Prostate gland (tissue), 2 donors: ENCODE measurements at regions not wholly inside any gene's neighbourhood (a gene's known extent, or its start where the extent isn't known, plus 50 kb on each side); places are given as distances from the start of the nearest gene placed in this dataset.

Experiments
- CTCF ChIP-seq, 4 experiments: fragments of 200-600 bp in 2 of 4; fragments of 450-650 bp in 2 of 4; sonication (generic) in 2 of 4; IDR thresholded peaks; 1 replicate in 3 of 4; 2 replicates in 1 of 4; pipeline ENCODE4 v1.5.1; 2016 to 2019; ENCODE audit warnings: antibody characterized with exemption in 4 of 4, mild to moderate bottlenecking in 2 of 4, moderate library complexity in 2 of 4
- POLR2AphosphoS5 ChIP-seq: sonication (generic); formaldehyde crosslinking; IDR thresholded peaks from one replicate; pipeline ENCODE4 v1.6.1; 2017; ENCODE audit warnings: antibody characterized with exemption

- no peak for TF ChIP-seq CTCF (IDR thresholded peaks at IDR 0.05)
- no peak for TF ChIP-seq POLR2AphosphoS5
These were observed 80.9 kb downstream of the IER5 start for GRCh38 chr1:181169281-181169865.
